Sigmoid colon (tissue), 6 donors: ENCODE measurements at regions not wholly inside any gene's neighbourhood (a gene's known extent, or its start where the extent isn't known, plus 50 kb on each side); places are given as distances from the start of the nearest gene placed in this dataset.

Experiments used
- DNase-seq: peaks from one replicate; pipeline ENCODE4 v3.0.0-alpha.2; 2019
- H3K27ac ChIP-seq, 4 donors: fragments of 200-600 bp; sonication (generic); one replicate each; pipeline ENCODE4 v1.5.1; 2016 to 2019; ENCODE audit warnings: mild to moderate bottlenecking in 1 of 4
- H3K27me3 ChIP-seq, 3 donors: fragments of 200-600 bp; sonication (generic); one replicate each; pipeline ENCODE4 v1.5.1; 2019; ENCODE audit warnings: mild to moderate bottlenecking in 1 of 3
- H3K36me3 ChIP-seq, 4 donors: fragments of 200-600 bp; sonication (generic); one replicate each; pipeline ENCODE4 v1.5.1; 2016 to 2019
- H3K4me1 ChIP-seq, 4 donors: fragments of 200-600 bp; sonication (generic); one replicate each; pipeline ENCODE4 v1.5.1; 2017 to 2019
- H3K4me3 ChIP-seq, 4 donors: fragments of 200-600 bp; sonication (generic); one replicate each; pipeline ENCODE4 v1.5.1; 2017 to 2019; ENCODE audit warnings: mild to moderate bottlenecking in 2 of 4, moderate library complexity in 1 of 4
- H3K9me3 ChIP-seq, 4 donors: fragments of 200-600 bp in 3 of 4; sonication (generic) in 3 of 4; one replicate each; pipeline versions ENCODE4 v1.5.1 to v1.6.1; 2013 to 2019
- CTCF ChIP-seq, 4 experiments: fragments of 450-650 bp in 3 of 4; fragments of 200-600 bp in 1 of 4; IDR thresholded peaks; one replicate each; pipeline ENCODE4 v1.5.1; 2016 to 2019; ENCODE audit warnings: antibody characterized with exemption in 4 of 4, mild to moderate bottlenecking in 3 of 4, moderate library complexity in 2 of 4
- EP300 ChIP-seq, 4 donors: sonication (generic); formaldehyde crosslinking; IDR thresholded peaks; one replicate each; pipeline ENCODE4 v1.6.1; 2017; ENCODE audit warnings: antibody characterized with exemption in 4 of 4
- POLR2A ChIP-seq, 2 donors: fragments of 450-650 bp; IDR thresholded peaks; one replicate each; pipeline ENCODE4 v1.6.1; 2016; ENCODE audit warnings: antibody characterized with exemption in 2 of 2, mild to moderate bottlenecking in 2 of 2, moderate library complexity in 2 of 2
- POLR2AphosphoS5 ChIP-seq, 4 donors: sonication (generic); formaldehyde crosslinking; IDR thresholded peaks; one replicate each; pipeline ENCODE4 v1.6.1; 2017; ENCODE audit warnings: antibody characterized with exemption in 4 of 4
- WGBS, 2 donors: extraction: QIAGEN DNeasy Blood & Tissue Kit; methylation state at CpG; one replicate each; pipeline ENCODE4 v1.1.7; 2013; 5-methylcytosine and 5-hydroxymethylcytosine counted together
- intact Hi-C: fragments of 100-400 bp; cut with DNase I; formaldehyde crosslinking; loops from one replicate; pipeline ENCODE4 v1.15.1; 2023
- donor health status: healthy with polysubstance abuse.
- donor health status: healthy.

DNA sequence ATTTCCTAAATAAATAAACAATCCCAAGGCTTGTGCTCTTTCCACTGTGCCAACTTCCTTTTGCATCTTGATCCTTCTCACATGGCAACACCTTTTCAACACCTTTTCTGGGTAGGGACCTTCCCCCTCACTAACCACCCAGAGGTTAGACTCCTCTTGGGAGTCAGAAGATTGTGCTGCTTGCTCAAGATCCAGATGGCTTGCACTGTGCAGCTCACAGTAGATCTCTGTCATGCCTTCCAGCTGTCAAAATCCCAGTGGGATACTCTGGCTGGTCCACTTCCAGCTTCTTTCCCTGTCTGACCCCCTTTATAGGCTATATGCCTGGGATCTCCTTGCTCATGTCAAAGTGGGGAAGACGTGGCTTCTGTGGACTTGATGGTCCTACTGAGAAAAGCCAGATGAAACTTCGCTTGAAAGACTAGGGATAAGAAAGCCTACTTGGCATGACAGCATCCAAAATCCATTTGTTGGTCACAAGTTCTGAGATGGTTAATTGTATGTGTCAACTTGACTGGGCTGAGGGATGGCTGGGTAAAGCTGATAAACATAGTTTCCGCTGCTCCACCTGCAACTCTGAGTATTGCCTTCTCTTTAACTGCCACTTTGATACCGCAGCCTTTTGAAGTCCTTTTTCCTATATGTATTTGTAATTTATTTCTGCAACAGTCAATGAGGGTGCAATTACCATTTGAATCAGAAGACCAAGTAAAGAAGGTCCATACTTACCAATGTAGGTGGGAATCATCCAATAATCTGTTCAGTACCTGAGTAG lies 74.5 kb downstream of the S1PR1 start:
- 79 to 91% methylated on average over 4 of the region's 4 CpGs for WGBS, 2 donors
- peaks cover 0 to 13% (median 0%) of the 10 kb centered on the region in 3 donors for H3K27me3 ChIP-seq
- no peak for DNase-seq
- H3K27ac ChIP-seq, result no peak overlapping the region
- no peaks in the 10 kb centered on the region for H3K9me3 ChIP-seq
- no peak overlapping the region for H3K4me3 ChIP-seq
- intact Hi-C loops, result no loop called here
- no peaks in the 10 kb centered on the region for H3K36me3 ChIP-seq
- TF ChIP-seq EP300 (IDR thresholded peaks at IDR 0.05), result no peak
- TF ChIP-seq POLR2AphosphoS5 (IDR thresholded peaks at IDR 0.05), result no peak
- H3K4me1 ChIP-seq, result peaks cover 0 to 8% (median 5%) of the 10 kb centered on the region in 4 donors

- no peak overlapping the region for H3K4me3 ChIP-seq
- peaks cover 0 to 8% (median 5%) of the 10 kb centered on the region in 4 donors for H3K4me1 ChIP-seq
- H3K27me3 ChIP-seq, result peaks cover 0 to 13% (median 0%) of the 10 kb centered on the region in 3 donors
- intact Hi-C loops, result no loop called here
- no peak overlapping the region for H3K27ac ChIP-seq
- TF ChIP-seq EP300 (IDR thresholded peaks at IDR 0.05), result no peak
- no peak for TF ChIP-seq POLR2A (IDR thresholded peaks at IDR 0.05)
- no peak for TF ChIP-seq CTCF (IDR thresholded peaks at IDR 0.05)
- no peak for TF ChIP-seq POLR2AphosphoS5 (IDR thresholded peaks at IDR 0.05)
- H3K9me3 ChIP-seq, result no peaks in the 10 kb centered on the region
- WGBS, 2 donors, result 79 to 80% methylated on average over 4 of the region's 4 CpGs
- DNase-seq, result no peak
- no peaks in the 10 kb centered on the region for H3K36me3 ChIP-seq
These were observed 75.3 kb downstream of the S1PR1 start for GRCh38 chr1:101312147-101312546.

- H3K4me3 ChIP-seq, result no peak overlapping the region
- no peak overlapping the region for H3K27ac ChIP-seq
- TF ChIP-seq CTCF (IDR thresholded peaks at IDR 0.05) (no peak), POLR2AphosphoS5 (IDR thresholded peaks at IDR 0.05) (no peak), POLR2A (IDR thresholded peaks at IDR 0.05) (no peak), EP300 (IDR thresholded peaks at IDR 0.05) (no peak)
- H3K4me1 ChIP-seq, result peaks cover 0 to 8% (median 5%) of the 10 kb centered on the region in 4 donors
- H3K27me3 ChIP-seq, result peaks cover 0 to 13% (median 0%) of the 10 kb centered on the region in 3 donors
- no peaks in the 10 kb centered on the region for H3K9me3 ChIP-seq
- H3K36me3 ChIP-seq, result no peaks in the 10 kb centered on the region
- DNase-seq, result no peak
- WGBS, 2 donors, result 87 to 91% methylated on average over 7 of the region's 7 CpGs
- intact Hi-C loops, result no loop called here
These were observed 76.5 kb downstream of the S1PR1 start for GRCh38 chr1:101313356-101313755.

DNA sequence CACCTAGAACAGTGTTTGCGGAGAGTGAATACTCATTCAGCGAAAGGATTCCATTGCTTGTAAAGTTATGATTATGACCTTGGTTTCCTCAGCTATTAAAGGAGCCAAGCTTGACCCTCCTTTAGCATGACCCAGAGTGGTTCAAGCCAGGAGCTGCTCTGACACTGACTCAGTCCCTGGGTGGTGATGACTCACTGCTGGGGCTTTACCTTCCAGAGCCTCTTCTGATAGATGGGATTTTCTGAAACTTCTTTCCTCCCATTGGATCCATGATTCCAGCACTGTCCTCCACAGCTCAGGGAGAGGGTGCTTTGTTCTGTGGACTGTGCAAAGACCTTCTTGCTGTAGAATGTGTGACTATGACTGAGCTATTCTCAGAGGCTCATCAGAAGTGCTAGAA lies 77.4 kb downstream of the S1PR1 start:
- H3K36me3 ChIP-seq, result no peaks in the 10 kb centered on the region
- H3K4me1 ChIP-seq, result peaks cover 0 to 7% (median 5%) of the 10 kb centered on the region in 4 donors
- 93 to 95% methylated on average over 2 of the region's 2 CpGs for WGBS, 2 donors
- no peak overlapping the region for H3K4me3 ChIP-seq
- no peak overlapping the region for H3K27ac ChIP-seq
- intact Hi-C loops, result no loop called here
- H3K9me3 ChIP-seq, result no peaks in the 10 kb centered on the region
- DNase-seq, result no peak
- peaks cover 0 to 13% (median 0%) of the 10 kb centered on the region in 3 donors for H3K27me3 ChIP-seq
- TF ChIP-seq POLR2A (IDR thresholded peaks at IDR 0.05) (no peak), CTCF (IDR thresholded peaks at IDR 0.05) (no peak), POLR2AphosphoS5 (IDR thresholded peaks at IDR 0.05) (no peak), EP300 (IDR thresholded peaks at IDR 0.05) (no peak)

DNA sequence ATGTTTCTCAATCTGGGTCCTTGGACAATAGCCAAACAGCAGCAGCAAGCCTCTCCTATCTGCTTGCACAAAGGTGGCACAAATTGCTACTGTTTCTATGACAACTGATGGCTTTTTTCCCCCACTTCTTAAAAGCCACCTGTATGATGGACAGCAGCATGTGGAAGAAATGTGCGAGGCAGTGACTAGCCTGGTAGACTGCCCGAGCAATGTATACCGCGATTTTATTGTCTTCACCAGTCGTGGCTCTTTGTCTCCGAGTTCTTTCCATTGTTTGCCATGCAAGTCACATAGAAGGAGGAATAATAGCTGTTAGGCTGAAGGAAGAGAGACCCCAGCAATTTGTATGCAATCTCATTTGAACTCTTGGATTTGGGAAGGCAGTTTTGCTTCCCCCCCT lies 79.4 kb downstream of the S1PR1 start:
- 35 to 84% methylated on average over 6 of the region's 6 CpGs for WGBS, 2 donors
- H3K27me3 ChIP-seq, result peaks cover 0 to 3% (median 0%) of the 10 kb centered on the region in 3 donors
- no peaks in the 10 kb centered on the region for H3K4me1 ChIP-seq
- no peak for DNase-seq
- intact Hi-C loops, result no loop called here
- no peak overlapping the region for H3K27ac ChIP-seq
- H3K9me3 ChIP-seq, result no peaks in the 10 kb centered on the region
- no peak overlapping the region for H3K4me3 ChIP-seq
- no peak for TF ChIP-seq EP300 (IDR thresholded peaks at IDR 0.05)
- H3K36me3 ChIP-seq, result no peaks in the 10 kb centered on the region
